ENCODE measurements at regions not wholly inside any gene's neighbourhood (a gene's known extent, or its start where the extent isn't known, plus 50 kb on each side); places are given as distances from the start of the nearest gene placed in this dataset.

DNA sequence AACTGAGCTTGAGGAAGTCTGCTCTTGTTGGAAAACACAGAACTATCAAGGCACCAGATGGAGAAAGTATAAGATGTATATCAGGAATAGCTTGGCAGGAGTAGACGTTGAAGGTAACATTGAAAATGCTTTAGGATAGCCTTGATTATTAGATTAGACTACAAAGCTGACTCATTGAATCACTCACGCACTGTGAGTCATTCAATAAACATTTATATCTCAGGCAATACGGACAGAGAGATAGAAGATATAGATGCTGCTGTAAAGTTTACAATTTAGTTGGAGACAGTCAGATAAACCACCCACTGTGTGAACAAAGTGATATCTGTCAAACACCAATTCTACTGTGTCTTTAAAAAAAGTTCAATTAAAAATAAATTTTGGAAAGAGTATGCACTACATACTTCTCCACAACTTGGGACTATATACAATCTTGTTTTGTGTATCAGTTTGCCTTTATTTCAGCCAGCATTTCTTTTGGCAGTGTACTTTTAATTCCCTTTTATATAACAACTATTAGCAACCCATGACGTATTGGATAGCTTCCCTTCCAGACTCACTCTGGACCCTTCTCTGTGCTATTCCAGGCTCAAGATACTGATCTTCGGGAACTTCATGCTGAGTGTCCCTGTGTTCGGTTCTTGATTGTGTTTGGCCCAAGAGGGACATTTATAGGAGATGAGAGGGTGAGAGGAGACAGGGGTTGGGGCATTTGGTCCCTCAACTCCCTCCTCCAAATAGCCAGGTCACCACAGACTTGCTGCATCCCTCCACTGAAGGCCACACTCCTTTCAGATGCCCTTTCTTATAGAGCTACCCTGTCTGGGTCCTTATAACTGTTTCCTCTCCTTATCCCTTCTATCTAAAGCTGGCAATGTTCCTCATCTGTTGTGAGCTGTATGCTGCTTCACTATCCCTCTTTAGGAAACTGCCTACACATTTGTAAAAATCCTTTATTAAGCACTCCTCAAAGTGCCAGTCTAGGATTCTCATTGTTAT, 176.6 kb upstream of the PTPRK start:
- H3K4me1 Mint-ChIP-seq (ENCODE audit: low read depth, unreplicated experiment) = peaks cover 13% of the 10 kb centered on the region

GRCh38 chr6:128694303-128695009, 174.1 kb upstream of the PTPRK start:
- Mint-ChIP-seq H3K27ac (ENCODE audit: unreplicated experiment) (no peak overlapping the region), H3K4me3 (ENCODE audit: unreplicated experiment) (peak overlapping the region; percentile 7), H3K27me3 (ENCODE audit: low read depth, unreplicated experiment) (no peaks in the 10 kb centered on the region), H3K9me3 (ENCODE audit: unreplicated experiment) (peaks cover 2% of the 10 kb centered on the region), H3K4me1 (ENCODE audit: low read depth, unreplicated experiment) (peaks cover 13% of the 10 kb centered on the region), H3K36me3 (ENCODE audit: low read depth, unreplicated experiment) (no peaks in the 10 kb centered on the region)
- no peak overlapping the region for H3K4me2 ChIP-seq (ENCODE audit: low read length)
- H3K79me2 ChIP-seq (ENCODE audit: insufficient read depth, low read length) = no peaks in the 10 kb centered on the region
- TF ChIP-seq, protein P1, sequence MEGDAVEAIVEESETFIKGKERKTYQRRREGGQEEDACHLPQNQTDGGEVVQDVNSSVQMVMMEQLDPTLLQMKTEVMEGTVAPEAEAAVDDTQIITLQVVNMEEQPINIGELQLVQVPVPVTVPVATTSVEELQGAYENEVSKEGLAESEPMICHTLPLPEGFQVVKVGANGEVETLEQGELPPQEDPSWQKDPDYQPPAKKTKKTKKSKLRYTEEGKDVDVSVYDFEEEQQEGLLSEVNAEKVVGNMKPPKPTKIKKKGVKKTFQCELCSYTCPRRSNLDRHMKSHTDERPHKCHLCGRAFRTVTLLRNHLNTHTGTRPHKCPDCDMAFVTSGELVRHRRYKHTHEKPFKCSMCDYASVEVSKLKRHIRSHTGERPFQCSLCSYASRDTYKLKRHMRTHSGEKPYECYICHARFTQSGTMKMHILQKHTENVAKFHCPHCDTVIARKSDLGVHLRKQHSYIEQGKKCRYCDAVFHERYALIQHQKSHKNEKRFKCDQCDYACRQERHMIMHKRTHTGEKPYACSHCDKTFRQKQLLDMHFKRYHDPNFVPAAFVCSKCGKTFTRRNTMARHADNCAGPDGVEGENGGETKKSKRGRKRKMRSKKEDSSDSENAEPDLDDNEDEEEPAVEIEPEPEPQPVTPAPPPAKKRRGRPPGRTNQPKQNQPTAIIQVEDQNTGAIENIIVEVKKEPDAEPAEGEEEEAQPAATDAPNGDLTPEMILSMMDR (IDR thresholded peaks at IDR 0.05; ENCODE audit: insufficient read depth, low read depth, low read length) = no peak
- no peak for TF ChIP-seq EZH2 (IDR thresholded peaks at IDR 0.05; ENCODE audit: insufficient read depth, low read length)
- no peak overlapping the region for H3K4me3 ChIP-seq (ENCODE audit: insufficient read depth, low read depth, low read length)
- no peak overlapping the region for H3K27ac ChIP-seq (ENCODE audit: low read depth, low read length)
- DNase-seq (ENCODE audit: low read depth) (no peak), FAIRE-seq (no peak)
- H2AFZ ChIP-seq (ENCODE audit: low read depth, low read length) = no peak overlapping the region
- H3K36me3 ChIP-seq (ENCODE audit: insufficient read depth, low read length) = no peaks in the 10 kb centered on the region
- H3K27me3 ChIP-seq (ENCODE audit: insufficient read depth, low read length) = no peaks in the 10 kb centered on the region
- no peaks in the 10 kb centered on the region for H4K20me1 ChIP-seq (ENCODE audit: insufficient read depth, low read length)
- H3K4me1 ChIP-seq (ENCODE audit: insufficient read depth, low read length) = peaks cover 4% of the 10 kb centered on the region
- H3K9ac ChIP-seq (ENCODE audit: low read length) = no peak overlapping the region
- no peaks in the 10 kb centered on the region for H3K9me3 ChIP-seq (ENCODE audit: insufficient read depth, low read depth, low read length)

More for the DNA sequence above, 176.6 kb upstream of the PTPRK start:
- Histone ChIP-seq H4K20me1 (ENCODE audit: insufficient read depth, low read length) (no peaks in the 10 kb centered on the region), H3K27ac (ENCODE audit: low read depth, low read length) (peak overlapping the region; percentile 13), H3K9me3 (ENCODE audit: insufficient read depth, low read depth, low read length) (no peaks in the 10 kb centered on the region), H3K4me3 (ENCODE audit: insufficient read depth, low read depth, low read length) (no peak overlapping the region), H3K4me1 (ENCODE audit: insufficient read depth, low read length) (peaks cover 4% of the 10 kb centered on the region), H2AFZ (ENCODE audit: low read depth, low read length) (no peak overlapping the region), H3K79me2 (ENCODE audit: insufficient read depth, low read length) (no peaks in the 10 kb centered on the region), H3K9ac (ENCODE audit: low read length) (no peak overlapping the region), H3K27me3 (ENCODE audit: insufficient read depth, low read length) (no peaks in the 10 kb centered on the region), H3K4me2 (ENCODE audit: low read length) (peak overlapping the region; percentile 26), H3K36me3 (ENCODE audit: insufficient read depth, low read length) (no peaks in the 10 kb centered on the region)
- H3K4me3 Mint-ChIP-seq (ENCODE audit: unreplicated experiment) = no peak overlapping the region
- DNase-seq (ENCODE audit: low read depth) (peak; percentile 73), FAIRE-seq (peak; percentile 87)
- H3K9me3 Mint-ChIP-seq (ENCODE audit: unreplicated experiment) = no peaks in the 10 kb centered on the region
- TF ChIP-seq, protein P1 (IDR thresholded peaks at IDR 0.05; ENCODE audit: insufficient read depth, low read depth, low read length) = no peak
- H3K27ac Mint-ChIP-seq (ENCODE audit: unreplicated experiment) = no peak overlapping the region
- H3K27me3 Mint-ChIP-seq (ENCODE audit: low read depth, unreplicated experiment) = no peaks in the 10 kb centered on the region
- H3K36me3 Mint-ChIP-seq (ENCODE audit: low read depth, unreplicated experiment) = no peaks in the 10 kb centered on the region
